ENCODE measurements at regions not wholly inside any gene's neighbourhood (a gene's known extent, or its start where the extent isn't known, plus 50 kb on each side); places are given as distances from the start of the nearest gene placed in this dataset.
"Not testable (repeated sequence)": the region's sequence is repeated elsewhere in the genome, so short reads cannot be mapped to it uniquely, and the experiment has no call there.

GRCh38 chr22:25462474-25463346, 101.8 kb upstream of the GRK3 start:
- peak; percentile 43 for DNase-seq

GRCh38 chr22:25463347-25463628, 101.2 kb upstream of the GRK3 start:
- not testable (repeated sequence) for DNase-seq

GRCh38 chr22:25464326-25464725, 100.1 kb upstream of the GRK3 start:
- DNase-seq, result not testable (repeated sequence)

- no peak for DNase-seq
These were observed 98.5 kb upstream of the GRK3 start for GRCh38 chr22:25465949-25466348.

DNA sequence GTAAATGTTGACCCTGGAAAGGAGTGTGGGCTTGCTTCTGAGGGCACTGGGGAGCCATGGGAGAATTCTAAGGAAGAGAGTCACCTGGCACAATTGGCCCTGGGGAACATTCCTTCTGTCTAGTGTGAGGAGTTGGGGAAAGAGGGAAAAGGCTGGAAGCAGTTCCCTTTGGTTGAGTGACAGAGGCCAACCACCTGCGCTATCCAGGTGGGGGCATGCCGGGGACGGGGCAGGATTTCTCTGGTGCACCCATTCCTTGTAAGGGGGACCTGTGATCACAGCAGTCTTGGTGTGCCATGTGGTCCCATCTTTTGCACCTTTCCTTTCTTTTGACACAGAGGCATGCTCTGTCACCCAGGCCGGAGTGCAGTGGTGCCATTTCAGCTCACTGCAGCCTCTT, 92.1 kb upstream of the GRK3 start:
- no peak for DNase-seq

GRCh38 chr22:25475257-25476022, 89.0 kb upstream of the GRK3 start:
- DNase-seq, result peak; percentile 41

DNA sequence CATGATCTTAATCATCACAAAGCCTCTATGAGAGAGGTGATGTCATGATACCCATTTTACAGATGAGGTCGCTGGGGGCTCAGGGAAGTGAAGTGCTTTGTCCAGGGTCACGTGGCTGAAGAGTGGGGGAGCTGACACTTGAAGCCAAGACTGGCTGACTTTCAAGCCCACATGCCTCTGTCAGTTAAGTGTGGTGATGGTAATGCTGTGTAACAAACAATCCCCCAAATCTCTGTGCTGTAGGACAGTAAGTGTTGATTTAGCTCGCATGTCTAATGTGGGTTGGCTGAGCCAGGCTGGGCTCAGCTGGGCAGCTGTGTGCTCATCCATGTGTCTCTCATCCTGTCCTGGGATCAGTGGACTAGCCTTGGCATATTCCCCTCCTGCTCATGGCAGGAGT, 87.1 kb upstream of the GRK3 start:
- DNase-seq, result no peak

- DNase-seq, result no peak
These were observed 86.4 kb upstream of the GRK3 start for GRCh38 chr22:25478111-25478510.

GRCh38 chr22:25478528-25478927, 85.9 kb upstream of the GRK3 start:
- no peak for DNase-seq

- DNase-seq, result not testable (repeated sequence)
These were observed 83.6 kb upstream of the GRK3 start for GRCh38 chr22:25480868-25481267.

DNA sequence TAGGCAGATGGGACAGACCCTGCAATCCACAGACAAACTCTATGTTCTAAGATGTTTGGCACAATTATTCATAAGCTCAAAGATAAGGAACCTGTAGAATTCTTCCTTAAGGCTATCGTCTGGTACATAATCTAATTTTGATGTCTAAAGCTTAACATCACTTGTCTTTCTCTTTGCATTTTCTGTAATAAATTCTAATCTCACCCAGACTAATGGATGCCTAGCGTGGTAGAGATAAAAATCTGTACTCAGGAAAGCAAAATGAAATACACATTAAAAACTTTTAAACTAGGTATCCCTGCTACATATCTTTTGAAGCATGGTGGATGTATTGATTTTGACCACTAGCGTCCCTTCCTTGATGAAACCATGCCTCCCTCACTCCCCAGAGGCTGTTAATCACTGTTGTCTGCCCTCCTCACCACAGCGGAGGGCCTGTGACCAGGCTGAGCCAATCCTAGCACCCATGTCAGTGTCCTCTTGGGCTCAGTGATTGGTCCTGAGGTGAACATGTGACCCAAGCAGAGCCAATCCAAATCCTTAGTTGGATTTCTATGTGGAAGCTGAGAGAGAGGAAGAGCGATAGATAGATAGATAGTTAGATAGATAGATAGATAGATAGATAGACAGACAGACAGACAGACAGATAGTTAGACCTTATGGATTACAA, 82.2 kb upstream of the GRK3 start:
- no peak for DNase-seq

DNA sequence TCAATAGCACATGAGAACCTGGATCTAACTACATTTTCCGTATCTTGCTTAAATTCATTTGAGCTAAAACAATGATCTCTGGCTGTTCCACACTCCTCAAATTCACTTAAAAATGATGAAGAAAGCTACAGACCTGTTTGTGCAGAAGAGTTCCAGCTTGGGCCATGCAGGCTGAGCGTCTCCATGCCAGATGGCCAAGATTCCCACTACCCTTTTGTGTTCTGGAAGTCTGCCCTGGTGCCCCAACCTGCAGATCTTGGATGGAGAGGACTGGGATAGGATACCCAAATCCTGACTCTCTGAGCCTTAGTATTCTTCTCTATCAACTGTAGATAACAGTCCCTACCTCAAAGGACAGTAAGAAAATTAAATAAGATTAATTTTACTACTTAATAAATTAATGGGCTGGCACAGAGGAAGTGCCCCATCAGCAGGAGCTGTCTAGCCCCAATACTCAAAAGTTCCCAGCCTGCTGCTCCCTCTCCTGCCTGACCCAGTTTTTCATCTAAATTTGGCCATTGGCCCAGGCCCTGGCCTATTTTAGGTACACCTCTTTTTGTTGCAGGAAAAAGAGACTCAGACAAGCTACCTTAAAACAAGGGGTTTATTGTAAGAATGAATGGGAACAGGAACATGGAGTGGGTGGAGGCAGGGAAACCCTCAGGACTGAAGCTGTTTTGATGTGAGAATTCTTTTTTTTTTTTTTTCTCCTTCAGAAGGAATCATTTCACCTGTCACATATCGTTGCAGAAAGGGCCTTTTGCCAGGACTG, 81.4 kb upstream of the GRK3 start:
- no peak for DNase-seq

DNA sequence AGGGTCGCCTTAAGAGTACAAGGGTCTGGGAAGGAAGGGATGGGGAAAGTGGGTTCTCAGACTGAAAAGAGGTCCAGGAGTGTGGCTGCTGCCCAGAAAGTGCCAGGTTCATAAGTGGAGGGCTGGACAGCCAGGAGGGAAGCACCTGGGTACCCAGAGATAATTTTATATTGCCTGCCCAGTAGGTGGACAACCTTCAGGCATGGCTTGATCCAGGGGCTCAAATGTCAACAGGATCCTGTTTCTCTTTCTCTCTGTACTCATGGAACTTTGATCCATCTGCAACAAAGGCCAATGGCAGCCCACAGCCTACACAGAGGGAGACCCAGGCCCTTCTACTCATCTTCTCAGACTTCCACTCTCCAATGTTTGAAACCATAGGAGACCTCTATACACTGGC, 80.5 kb upstream of the GRK3 start:
- DNase-seq, result no peak

- no peak for DNase-seq
These were observed 79.8 kb upstream of the GRK3 start for GRCh38 chr22:25484521-25485315.

- DNase-seq, result no peak
These were observed 78.6 kb upstream of the GRK3 start for GRCh38 chr22:25485626-25486545.

- no peak for DNase-seq
These were observed 77.0 kb upstream of the GRK3 start for GRCh38 chr22:25487508-25487907.

DNA sequence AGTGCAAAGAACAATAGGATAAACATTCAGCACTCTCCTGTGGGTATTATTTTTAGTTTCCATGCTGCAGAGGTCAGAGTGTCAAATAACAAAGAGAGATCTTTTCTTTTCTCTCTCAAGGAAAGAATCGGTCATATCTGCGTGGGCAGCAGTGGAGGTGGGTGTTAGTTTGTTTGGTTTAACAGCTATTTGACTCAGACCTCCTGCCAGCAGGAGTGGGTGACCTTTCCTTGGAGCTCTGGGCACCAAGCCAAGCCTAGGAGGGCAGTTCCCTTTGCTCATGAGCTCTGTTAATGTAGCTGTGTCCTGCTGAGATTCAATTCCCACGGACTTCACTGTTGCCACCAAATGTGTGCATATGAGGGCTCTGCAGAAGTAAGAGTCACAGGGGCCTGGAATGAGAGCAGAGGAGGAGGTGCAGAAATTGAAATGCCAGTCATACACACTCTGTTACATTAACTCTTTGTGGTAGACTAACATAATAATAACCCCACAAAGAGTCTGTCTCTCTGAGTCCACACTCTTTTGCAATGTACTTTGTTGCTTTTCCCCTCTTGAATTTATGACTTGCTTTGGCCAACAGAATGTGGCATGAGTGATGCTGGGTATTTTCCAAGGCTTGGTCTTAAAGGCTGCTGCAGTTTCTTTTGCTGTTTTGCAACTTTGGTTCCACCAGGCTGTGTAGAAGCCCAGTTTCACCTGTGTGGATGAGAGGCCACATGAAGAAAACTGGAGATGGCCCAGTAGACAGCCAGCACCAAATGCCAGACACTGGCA, 76.0 kb upstream of the GRK3 start:
- DNase-seq, result peak; percentile 88

DNA sequence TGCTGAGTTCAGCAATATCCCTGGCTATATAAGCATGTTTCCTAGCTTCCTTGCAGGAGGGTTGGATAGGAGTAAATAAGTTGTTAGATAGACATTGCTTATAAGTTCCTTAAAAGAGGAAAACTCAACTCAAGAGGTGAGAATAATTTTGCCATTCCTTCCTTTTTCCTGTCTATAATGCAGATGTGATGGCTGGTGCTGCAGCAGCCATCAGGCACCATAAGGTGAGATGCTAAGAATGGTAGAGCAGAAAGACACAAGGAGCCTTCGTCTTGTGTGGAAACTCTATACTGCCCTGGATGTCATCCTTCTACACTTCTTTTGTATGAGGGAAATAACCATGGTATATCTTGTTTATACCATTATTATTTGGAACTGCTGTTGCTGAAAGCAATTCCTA, 74.5 kb upstream of the GRK3 start:
- no peak for DNase-seq

DNA sequence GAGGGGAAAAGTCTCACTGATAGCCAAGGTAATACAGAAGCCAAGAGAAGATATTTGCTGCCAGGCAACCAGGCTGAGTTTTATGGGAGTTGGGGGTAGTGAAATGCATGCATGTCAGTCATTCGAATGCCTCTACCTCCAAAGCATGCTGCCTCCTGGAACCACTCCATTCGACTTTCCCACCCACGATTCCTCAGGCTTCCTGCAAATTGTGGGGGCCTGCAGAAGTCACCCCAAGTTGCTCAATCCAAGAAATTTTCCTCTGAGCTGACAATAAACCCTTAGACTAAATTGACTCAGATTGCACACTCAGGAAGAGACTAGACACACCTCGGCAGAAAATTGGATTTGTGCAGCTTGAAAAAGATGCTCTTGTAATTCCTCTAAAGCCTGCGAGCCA, 73.6 kb upstream of the GRK3 start:
- no peak for DNase-seq

DNA sequence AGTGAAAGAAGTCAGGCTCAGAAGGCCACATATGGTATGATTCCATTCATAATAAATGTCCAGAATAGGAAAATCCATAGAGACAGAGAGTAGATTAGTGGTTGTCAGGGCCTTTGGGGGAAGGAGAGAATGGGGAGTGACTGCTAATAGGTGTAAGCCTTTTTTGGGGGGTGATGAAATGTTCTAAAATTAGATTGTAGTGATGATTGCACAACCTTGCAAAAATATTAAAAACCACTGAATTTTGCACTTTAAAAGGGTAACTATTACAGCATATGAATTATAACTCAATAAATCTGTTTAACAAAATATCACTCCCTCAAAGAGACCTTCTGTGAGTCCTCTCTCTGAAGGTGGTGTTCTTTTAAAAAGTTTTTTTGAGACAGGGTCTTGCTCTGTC, 72.3 kb upstream of the GRK3 start:
- DNase-seq, result no peak

All from NCI-H146 (cell line).